HL-60 (cell line): ENCODE measurements at regions not wholly inside any gene's neighbourhood (a gene's known extent, or its start where the extent isn't known, plus 50 kb on each side); places are given as distances from the start of the nearest gene placed in this dataset.

Experiments used
- DNase-seq, 2 experiments: peaks; one replicate each; pipeline ENCODE4 v3.0.0-alpha.2; 2010 to 2020; ENCODE audit warnings: low read depth in 1 of 2, low spot score in 1 of 2
- H3K27ac ChIP-seq: fragments of 250-450 bp; sonication (Bioruptor Pico); replicated peaks from 2 replicates; pipeline ENCODE4 v1.5.1; 2020; ENCODE audit warnings: mild to moderate bottlenecking, moderate library complexity
- H3K27me3 ChIP-seq: fragments of 250-450 bp; sonication (Bioruptor Pico); 2 replicates; pipeline ENCODE4 v1.5.1; 2021; ENCODE audit warnings: mild to moderate bottlenecking, moderate library complexity; ENCODE audit not compliant: insufficient read depth, poor library complexity, severe bottlenecking
- H3K4me3 ChIP-seq: replicated peaks from 2 replicates; pipeline ENCODE4 v1.5.1; 2011; ENCODE audit warnings: mild to moderate bottlenecking, control low read depth, low read length; ENCODE audit not compliant: insufficient read depth
- GABPA ChIP-seq: IDR thresholded peaks from 2 replicates; pipeline ENCODE4 v1.6.1; 2012; ENCODE audit warnings: low read depth
- POLR2AphosphoS5 ChIP-seq: IDR thresholded peaks from 2 replicates; pipeline ENCODE4 v1.6.1; 2012; ENCODE audit warnings: low read depth
- SPI1 ChIP-seq: IDR thresholded peaks from 2 replicates; pipeline ENCODE4 v1.6.1; 2012; ENCODE audit warnings: low read depth, mild to moderate bottlenecking, borderline replicate concordance
- TF ChIP-seq, protein P1 (sequence below): IDR thresholded peaks from 2 replicates; pipeline ENCODE4 v1.6.1; 2012; ENCODE audit warnings: low read depth; ENCODE audit not compliant: insufficient replicate concordance
- TF ChIP-seq, protein P2 (sequence below): IDR thresholded peaks from one replicate; pipeline ENCODE4 v1.5.1; 2011; ENCODE audit warnings: low read length, control low read depth, inconsistent platforms; ENCODE audit not compliant: insufficient read depth

DNA sequence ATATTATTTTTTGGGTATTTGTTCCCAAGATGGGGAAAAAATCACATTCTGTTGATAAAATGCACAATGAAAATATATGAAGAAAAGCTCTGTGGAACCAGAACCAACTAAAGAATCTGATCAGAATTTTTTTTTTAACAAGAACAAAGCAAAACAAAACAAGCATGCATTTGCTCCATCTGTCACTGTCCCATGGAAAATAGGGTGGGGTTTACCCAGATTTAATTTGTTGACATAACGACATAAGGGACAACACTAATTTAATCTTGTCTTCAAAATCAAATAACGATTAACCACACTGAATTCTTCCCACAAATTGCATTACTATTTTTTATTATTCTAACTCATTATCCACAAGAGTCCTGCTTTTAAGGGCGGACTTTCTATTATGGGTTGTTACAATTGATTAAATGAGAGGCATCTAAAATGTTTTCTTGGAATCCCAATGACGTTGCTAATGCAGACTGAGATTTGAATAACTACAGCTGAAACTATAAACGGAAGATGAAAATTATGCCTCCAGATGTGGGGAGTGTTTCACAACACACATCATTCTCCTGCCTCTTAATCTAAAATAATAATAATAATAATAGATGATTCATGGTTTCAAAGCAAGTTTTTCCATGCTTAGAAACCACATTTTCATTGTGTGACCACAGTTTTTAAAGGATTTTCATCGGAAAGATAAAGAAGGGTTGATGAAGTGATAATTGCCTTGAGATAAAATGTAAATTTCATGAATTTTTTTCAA is 307.0 kb upstream of the CPEB2 start:
- no peaks in the 10 kb centered on the region for H3K27me3 ChIP-seq
- H3K27ac ChIP-seq: no peak overlapping the region
- TF ChIP-seq GABPA: no peak
- H3K4me3 ChIP-seq: no peak overlapping the region
- DNase-seq: no peak

DNA sequence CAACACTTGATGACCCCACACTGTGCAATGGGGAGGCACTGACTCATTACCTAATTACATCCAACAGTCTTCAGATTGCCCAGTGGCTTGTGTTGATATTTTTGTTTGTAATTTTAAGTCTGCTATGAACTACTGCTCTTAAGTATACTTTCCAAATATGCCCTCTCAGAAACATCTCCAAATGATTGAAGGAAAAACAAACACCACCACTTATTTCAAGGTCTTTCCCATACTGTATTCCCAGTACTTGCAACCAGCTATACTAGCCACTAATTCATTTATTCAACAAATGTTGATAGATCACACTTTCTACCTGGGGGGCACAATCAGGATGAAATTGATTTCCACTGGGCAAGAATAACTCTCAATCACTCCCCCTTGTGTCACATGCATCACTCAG is 302.2 kb upstream of the CPEB2 start:
- no peak for DNase-seq
- H3K27ac ChIP-seq: no peak overlapping the region
- TF ChIP-seq POLR2AphosphoS5 (no peak), SPI1 (no peak), GABPA (no peak)
- TF ChIP-seq, protein P1, sequence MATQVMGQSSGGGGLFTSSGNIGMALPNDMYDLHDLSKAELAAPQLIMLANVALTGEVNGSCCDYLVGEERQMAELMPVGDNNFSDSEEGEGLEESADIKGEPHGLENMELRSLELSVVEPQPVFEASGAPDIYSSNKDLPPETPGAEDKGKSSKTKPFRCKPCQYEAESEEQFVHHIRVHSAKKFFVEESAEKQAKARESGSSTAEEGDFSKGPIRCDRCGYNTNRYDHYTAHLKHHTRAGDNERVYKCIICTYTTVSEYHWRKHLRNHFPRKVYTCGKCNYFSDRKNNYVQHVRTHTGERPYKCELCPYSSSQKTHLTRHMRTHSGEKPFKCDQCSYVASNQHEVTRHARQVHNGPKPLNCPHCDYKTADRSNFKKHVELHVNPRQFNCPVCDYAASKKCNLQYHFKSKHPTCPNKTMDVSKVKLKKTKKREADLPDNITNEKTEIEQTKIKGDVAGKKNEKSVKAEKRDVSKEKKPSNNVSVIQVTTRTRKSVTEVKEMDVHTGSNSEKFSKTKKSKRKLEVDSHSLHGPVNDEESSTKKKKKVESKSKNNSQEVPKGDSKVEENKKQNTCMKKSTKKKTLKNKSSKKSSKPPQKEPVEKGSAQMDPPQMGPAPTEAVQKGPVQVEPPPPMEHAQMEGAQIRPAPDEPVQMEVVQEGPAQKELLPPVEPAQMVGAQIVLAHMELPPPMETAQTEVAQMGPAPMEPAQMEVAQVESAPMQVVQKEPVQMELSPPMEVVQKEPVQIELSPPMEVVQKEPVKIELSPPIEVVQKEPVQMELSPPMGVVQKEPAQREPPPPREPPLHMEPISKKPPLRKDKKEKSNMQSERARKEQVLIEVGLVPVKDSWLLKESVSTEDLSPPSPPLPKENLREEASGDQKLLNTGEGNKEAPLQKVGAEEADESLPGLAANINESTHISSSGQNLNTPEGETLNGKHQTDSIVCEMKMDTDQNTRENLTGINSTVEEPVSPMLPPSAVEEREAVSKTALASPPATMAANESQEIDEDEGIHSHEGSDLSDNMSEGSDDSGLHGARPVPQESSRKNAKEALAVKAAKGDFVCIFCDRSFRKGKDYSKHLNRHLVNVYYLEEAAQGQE: no peak
- TF ChIP-seq, protein P2, sequence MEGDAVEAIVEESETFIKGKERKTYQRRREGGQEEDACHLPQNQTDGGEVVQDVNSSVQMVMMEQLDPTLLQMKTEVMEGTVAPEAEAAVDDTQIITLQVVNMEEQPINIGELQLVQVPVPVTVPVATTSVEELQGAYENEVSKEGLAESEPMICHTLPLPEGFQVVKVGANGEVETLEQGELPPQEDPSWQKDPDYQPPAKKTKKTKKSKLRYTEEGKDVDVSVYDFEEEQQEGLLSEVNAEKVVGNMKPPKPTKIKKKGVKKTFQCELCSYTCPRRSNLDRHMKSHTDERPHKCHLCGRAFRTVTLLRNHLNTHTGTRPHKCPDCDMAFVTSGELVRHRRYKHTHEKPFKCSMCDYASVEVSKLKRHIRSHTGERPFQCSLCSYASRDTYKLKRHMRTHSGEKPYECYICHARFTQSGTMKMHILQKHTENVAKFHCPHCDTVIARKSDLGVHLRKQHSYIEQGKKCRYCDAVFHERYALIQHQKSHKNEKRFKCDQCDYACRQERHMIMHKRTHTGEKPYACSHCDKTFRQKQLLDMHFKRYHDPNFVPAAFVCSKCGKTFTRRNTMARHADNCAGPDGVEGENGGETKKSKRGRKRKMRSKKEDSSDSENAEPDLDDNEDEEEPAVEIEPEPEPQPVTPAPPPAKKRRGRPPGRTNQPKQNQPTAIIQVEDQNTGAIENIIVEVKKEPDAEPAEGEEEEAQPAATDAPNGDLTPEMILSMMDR: no peak
- no peaks in the 10 kb centered on the region for H3K27me3 ChIP-seq
- H3K4me3 ChIP-seq: no peak overlapping the region

DNA sequence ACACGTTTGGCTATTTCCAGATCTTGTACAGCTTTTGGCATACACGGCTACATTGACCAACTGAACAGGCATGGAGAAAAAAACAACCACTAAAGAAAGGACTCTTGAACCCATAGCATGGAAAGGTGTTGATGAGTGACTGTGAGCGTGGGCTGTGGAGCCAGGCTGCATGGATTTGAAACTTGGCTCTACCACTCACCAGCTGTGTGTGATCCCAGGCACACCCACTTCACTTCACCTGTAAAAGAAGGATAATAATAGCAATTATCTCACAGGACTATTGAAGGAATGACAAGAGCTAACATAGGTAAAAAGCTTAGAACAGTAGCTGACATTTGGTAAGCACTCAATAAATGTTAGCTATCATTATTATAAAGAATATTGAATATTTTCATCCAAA is 301.7 kb upstream of the CPEB2 start:
- Histone ChIP-seq H3K27ac (no peak overlapping the region), H3K27me3 (no peaks in the 10 kb centered on the region), H3K4me3 (no peak overlapping the region)
- no peak for TF ChIP-seq GABPA
- TF ChIP-seq, protein P2: no peak
- TF ChIP-seq POLR2AphosphoS5: no peak
- no peak for TF ChIP-seq SPI1
- TF ChIP-seq, protein P1: no peak
- DNase-seq: no peak

DNA sequence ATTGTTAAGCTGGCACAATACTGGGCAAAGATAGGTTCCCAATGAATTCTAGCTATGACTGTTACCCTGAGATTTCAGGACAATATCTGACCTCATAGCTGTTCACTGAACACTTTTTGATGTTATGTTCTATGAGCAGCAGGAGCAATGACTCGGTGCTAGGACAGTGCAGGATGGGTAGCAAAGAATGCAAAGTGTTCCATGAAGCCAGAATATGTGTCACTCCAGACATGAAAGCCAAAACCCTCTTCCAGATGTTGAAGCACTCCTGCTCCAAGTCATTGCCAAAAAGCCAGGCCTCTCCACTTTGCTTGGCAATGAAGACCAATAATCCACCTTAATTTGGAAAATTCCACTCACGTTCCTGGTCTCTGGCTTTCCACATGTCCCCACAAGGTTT is 300.9 kb upstream of the CPEB2 start:
- Histone ChIP-seq H3K27ac (no peak overlapping the region), H3K27me3 (no peaks in the 10 kb centered on the region), H3K4me3 (no peak overlapping the region)
- no peak for DNase-seq
- no peak for TF ChIP-seq POLR2AphosphoS5
- TF ChIP-seq SPI1: no peak
- TF ChIP-seq, protein P2: no peak
- TF ChIP-seq, protein P1: no peak
- TF ChIP-seq GABPA: no peak
